DMS153 treated with DMSO at 0.1 percent for 48 hours (cell line): ENCODE measurements at regions not wholly inside any gene's neighbourhood (a gene's known extent, or its start where the extent isn't known, plus 50 kb on each side); places are given as distances from the start of the nearest gene placed in this dataset.
A peak's percentile ranks its signal among the peaks of the same experiment; 100 is the strongest.
"Not testable (repeated sequence)": the region's sequence is repeated elsewhere in the genome, so short reads cannot be mapped to it uniquely, and the experiment has no call there.

Source experiments
- DNase-seq: peaks from one replicate; lab custom pipeline; 2025; ENCODE audit not compliant: unreplicated experiment; lab: John Stamatoyannopoulos, UW

DNA sequence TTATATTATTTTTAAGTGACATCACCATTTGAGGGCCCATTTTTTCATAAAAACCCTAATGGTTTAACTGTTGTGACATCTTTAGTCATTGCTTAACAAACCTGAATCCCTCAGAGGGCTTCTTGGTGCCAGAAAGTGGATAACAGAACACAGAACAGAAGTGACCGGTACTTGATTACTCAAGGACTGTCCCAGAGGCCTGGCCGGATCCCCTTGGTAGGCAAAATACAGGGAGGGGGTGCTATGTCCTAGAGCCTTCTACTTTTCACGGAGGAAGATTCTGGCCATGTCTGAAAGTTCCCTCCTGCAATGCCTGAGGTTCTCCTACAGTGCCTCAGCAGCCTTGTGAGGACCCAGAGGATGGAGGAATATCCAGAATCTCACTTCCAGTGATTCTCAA is 94.3 kb upstream of the DCLK2 start:
- DNase-seq = no peak

DNA sequence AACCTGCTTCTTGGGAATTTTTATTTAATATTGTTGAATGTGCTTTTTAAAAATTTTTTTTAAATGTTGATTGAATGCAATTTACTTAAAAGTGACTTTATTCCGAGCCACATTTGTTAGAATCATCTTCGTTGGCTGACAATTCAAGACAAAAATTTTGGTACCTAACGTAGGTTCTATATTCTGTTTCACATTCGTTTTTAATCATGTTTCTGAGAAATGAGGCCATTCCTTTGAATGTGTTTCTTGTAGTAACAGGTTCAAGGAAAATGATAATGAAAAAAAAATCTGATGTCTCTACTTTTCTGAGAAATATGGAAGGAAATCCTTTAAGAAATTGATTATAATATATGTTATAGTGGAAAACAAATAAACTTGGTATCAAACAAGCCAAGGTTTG is 92.3 kb upstream of the DCLK2 start:
- no peak for DNase-seq

DNA sequence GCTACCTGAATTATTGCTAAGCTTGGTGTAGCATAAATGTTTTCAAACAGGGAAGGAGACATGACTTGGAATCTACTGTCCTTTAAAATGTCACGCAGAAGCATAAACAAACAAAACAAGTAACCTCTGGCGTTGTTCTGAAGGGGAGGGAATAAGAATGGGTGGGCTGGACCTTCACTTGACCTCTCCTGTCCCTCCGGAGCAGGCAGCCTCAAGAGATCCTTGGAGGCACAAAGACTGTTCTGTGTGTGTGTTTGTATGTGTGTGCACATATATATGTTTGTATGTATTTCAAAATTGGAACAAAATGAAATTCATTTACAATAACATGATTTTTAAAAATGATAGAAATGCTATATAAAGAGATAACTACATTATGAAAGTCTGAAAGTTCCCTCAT is 91.3 kb upstream of the DCLK2 start:
- DNase-seq = no peak

DNA sequence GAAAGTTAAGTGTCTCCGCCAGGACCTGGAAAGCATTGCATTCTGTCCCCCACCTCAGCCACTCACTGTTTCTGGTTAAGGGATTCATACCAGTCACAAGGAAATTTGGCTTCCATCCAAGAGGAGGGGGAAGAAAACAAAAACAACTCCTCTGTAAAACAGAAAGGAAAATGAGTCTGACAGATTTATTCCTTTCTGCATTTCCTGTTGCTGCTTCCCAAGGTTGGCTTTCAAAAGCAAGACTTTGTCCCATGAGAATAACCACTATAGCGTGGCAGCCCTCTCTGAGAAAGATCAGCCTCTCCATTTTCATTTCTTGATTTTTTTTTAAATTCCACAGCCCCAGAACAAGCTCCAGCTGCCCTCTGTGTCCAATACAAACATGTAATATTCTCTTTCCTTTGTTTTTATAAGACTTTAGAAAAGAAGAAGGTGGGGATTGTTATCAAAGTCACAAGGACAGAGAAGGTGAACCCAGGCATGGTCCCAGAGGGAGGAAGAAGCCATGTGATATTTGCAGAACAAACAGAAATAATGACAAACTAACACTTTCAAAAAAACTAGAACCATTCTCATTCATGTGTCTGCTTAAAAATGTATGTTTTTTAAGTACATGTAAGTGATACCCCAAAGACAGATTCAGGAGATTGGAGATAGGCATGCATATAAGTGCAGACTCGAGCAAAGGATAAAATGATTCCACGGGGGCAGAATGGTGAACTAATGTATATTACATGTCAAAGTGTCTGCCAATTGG is 90.7 kb upstream of the DCLK2 start:
- DNase-seq = no peak

DNA sequence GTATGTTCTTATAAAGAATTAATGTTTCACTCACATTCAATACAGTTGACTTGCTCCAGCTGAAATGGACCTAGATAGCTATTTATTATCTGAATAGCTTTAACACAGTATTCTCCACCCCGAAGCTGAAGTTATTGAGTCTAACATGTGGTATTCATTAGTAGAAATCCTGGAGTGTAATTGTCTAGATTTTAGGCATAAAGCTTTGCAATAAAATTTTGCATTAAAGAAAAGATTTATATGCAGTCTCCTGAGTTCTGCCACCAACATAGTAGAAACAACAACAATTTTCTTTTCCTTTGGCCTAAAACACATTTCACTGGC is 90.2 kb upstream of the DCLK2 start:
- no peak for DNase-seq

DNA sequence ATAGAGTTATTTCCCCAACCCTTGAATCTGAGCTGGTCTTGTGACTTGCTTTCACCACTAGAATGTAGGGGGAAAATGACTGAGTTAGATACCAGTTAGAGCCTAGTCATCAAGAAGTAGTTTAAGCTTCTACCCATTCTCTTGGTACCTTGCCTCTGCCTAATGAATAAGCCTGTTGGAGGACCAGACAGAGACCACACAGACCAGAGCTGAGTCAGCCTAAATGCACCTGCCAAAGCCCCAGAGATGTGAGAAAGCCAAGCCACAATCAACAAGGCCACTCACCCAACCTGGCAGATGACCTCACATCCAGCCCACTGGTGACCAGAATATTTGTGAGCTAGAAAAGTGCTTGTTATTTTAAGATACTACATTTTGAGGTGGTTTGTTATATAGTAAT is 85.2 kb upstream of the DCLK2 start:
- DNase-seq = no peak

DNA sequence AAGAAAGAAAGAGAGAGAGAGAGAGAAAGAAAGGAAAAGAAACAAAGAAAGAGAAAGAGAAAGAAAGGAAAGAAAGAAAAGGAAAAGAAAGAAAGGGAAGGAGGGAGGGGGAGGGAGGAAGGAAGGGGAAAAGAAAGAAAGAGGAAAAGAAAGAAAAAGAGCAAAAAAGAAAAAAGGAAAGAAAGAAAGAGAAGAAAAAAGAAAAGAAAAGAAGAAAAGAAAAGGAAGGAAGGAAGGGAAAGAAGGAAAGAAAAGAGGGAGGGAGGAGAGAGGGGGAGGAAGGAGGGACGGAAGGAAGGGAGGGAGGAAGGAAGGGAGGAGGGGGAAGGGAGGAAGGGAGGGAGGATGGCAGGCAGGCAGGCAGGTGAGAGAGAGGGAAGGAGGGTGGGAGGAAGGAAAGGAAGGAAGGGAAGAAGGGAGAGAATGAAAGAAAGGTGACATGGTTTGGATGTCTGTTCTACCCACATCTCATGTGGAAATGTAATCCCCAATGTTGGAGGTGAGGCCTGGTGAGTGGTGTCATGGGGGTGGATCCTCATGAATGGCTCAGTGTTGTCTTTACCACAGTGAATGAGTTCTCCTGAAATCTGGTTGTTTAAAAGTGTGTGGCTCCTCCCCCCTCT is 83.0 kb upstream of the DCLK2 start:
- no peak for DNase-seq

DNA sequence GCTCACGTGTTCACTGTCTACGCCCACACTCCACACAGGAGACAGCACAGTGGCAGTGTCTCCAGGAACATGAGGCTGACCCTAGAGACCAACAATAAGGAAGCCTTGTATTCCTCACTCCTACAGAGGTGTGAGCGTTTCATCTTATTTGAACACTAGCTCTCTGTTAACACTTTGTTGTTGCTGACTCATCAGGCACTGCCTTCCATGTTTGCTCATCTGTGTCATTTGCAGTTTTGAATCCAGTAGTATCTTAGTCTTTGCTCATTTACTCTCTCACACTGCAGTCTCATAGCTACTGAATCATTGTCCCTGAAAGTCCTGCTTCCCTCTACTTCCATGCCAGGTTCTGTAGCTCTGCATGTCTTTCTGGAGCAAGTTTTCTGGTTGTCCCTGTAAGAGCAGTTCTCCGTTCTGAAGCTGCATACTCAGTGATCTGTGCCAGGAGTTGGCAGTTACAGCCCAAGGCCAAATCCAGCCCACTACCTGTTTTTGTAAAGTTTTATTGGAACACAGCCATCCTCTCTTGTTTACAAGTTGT is 80.3 kb upstream of the DCLK2 start:
- no peak for DNase-seq

DNA sequence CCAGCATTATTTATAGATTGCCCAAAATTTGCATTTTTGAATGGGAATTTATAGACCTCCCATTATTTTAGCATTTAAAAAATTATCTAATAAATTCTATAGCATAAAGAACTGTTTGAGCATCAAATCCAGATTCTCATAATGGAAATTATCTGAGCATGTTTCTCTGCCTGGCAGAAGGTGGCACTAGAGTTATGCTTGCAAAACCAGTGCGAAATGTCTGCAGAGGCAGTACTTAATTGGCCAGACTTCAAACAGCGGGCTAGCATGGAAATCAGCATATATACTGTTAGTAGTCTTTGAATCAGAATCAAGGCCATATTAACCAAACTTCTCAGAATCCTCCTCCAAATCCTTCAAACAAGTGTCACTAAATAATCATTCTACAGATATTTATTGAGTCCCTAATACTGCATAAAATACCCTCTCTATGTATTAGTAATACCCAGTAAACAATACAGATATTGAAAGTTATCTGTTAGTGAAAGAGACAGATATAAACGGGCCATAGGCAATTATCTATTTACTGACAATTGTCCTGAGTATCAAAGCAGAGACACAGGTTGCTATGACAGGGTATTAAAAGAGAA is 78.7 kb upstream of the DCLK2 start:
- DNase-seq = no peak

DNA sequence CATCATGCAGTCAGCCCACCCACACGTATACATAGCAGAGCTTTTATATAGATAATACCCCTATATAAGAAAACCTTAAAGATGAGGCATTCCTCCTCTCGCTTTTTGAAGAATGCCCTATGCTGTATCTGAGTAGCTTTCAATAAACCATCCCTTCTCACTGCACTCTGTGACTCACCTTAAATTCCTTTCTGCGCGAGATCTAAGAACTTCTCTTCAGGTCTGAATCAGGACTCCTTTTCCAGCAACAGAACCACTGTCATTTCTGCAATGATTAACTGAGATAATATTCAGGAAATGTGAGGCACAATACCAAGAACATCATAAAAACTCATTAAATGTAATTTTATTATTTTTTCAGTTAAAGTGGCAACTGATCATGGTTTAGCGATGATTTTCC is 76.4 kb upstream of the DCLK2 start:
- no peak for DNase-seq

DNA sequence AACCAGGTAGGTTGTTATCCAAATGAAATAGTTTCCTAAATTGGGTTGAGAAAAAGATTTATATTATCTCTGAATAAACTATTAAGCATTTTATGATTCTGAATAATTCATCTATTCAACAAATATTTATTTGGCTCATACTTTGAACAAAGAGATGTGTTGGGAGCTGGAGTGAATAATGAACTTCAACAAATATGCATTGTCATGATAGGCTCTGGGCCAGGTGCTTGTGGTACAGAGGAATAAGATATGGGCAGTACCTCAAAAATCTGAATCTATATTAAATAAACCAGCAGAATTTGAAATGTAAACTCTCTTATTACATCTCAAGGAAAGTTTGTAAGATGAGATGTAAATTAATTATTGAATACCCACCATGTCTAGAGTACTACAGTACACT is 75.7 kb upstream of the DCLK2 start:
- DNase-seq = no peak

DNA sequence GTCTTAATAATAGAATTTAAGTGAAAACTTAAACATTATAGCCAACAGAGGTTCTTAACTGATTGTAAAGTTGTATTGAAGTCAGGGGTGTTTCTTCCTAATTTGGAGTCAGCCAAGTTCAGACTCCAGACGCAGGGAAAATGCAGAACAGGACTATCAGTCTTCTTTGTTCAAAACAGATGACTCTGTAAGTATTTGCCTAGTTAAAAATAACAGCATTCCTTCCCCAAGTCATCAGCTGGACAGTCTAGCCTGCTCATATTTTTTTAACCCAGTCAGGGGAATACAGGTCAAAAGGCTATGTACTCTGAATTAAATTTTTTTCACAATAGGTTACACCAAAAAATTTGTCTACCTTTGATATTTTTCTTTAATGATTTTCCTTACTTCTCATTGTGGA is 73.8 kb upstream of the DCLK2 start:
- DNase-seq = no peak

DNA sequence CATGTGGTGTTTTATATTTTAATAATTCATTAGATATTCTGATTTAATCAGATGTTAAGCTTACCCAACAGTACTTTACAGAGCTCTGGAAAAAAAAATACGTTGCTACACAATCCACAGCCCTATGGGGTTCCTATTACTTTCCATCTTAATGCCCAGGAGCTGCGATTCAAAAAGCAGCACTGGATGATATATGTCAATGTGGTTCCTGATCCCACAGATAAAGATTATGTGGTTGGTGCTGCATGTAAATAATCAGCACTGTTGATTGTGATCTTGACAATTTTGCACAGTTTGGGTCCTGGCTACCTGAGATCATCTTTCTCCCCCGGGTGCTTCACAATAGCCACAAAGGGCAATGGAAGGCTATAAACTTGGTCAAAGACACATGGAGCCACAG is 72.7 kb upstream of the DCLK2 start:
- DNase-seq = no peak

DNA sequence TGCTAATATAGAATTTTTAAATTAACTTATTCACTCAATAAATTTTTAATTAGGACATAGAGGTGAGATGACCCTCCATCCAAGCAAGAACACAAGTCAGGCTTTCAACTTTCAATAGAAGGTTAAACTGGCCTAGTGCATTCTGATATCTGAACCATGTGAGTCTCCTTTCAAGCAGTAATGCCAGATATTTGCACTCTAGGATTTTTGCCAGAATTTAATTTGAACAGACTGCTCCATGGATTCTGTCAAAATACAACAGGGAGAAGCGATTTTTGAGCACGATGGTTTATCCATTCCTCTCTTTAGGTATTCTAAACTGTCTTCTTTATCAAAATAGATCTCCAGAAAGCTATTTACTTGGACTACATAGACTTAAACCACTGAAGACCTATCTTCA is 72.0 kb upstream of the DCLK2 start:
- DNase-seq = no peak

DNA sequence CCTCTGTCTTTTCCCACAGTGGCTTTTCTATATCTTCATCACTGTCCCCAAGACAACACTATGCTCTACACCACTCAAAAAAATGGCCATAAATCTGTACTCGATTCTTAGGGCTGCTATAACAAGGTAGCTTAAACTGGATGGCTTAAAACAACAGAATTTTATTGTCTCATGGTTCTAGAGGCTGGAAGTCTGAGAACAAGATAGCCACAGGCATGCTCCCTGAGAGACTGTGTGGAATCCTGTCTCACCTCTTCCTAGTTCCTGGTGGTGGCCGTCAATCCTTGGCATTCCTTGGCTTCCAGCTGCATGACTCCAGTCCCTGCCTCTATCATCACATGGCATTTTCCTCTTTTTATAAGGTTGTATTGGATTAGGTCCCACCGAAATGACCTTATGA is 70.7 kb upstream of the DCLK2 start:
- DNase-seq = no peak

DNA sequence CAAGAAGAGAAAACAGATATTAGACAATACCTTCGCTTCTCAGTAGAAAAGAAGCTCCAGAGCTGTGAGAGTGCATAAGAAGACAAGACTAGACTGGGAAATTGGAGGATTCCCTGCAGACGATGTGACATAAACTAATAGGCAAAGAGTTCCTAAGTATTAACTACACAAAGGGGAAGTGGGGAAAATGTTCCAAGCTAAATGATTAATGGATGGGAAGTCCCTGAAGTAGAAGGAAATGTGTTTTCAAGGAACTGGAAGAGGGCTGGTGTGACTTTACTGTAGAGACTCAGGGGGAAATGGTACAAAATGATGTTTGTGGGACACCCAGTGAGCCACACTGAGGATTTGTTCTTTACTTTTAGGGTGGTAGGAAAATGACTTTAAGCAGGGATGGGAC is 69.7 kb upstream of the DCLK2 start:
- DNase-seq = no peak

DNA sequence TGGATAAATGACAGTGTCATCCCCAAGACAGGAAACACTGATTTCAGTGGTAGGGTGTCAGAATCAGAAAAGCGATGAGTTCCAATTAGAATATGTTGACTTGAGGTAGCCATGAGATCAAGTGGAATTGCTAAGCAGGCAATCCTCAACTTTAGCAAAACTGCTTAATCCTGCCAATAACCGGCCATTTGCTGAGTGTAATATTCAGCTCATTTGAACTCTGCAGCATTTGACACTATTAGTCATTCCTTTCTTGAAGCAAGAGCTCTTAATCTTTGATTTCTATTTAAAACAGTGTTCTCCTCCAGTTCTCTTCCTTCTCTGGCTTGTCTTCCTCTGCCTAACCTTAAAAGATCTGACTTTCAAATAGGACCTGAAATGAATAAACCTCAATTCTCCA is 68.7 kb upstream of the DCLK2 start:
- DNase-seq = no peak

DNA sequence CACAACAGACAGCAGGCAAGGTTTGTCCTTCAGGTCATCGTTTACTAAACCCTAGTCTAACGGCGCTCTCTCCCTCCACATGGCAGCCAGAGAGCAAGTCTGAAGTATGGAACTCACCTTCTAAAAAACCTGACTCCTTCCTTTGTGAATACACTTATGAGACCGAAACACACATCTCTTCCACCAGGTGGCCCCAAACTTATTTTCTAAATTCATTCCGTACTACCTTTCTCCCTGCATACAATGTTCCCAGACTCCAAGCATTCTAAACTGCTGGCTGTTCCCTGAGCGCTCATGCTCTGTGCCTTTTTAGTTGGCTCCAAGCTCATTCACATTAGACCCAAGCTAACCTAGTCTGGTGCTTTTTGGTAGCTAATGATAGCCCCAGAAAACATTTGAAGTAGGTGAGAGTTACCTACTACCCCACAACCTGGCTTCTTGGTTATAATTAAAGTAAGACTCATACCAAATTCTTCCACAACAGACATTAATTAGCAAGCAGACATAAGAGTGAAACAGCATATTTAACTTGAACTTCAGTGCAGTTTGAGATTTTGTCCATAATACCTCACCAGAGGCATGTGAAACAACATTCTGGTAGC is 67.6 kb upstream of the DCLK2 start:
- peak; percentile 39 for DNase-seq

DNA sequence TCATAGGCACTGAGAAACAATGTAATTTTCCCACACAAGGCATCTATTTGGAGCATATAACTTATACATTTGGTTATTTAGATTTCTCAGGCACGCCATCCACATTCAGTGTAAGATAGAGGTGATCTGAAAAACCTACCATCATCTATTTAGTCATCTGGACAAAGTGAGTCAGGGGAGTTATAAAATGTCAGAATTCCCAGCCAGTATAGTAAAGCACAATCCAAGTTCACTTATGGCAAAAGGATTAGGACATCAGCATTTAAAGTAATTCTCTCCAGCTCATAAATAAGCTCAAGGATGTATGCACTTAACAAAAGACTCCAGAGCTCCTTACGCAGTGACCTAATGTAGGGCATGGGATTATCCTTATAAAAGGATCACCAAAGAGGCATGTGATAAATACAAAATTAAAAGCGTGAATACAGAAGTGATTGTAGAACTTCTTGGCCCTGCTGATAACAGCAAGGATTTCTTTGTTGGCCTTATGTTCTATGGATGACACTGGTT is 65.3 kb upstream of the DCLK2 start:
- DNase-seq = no peak

DNA sequence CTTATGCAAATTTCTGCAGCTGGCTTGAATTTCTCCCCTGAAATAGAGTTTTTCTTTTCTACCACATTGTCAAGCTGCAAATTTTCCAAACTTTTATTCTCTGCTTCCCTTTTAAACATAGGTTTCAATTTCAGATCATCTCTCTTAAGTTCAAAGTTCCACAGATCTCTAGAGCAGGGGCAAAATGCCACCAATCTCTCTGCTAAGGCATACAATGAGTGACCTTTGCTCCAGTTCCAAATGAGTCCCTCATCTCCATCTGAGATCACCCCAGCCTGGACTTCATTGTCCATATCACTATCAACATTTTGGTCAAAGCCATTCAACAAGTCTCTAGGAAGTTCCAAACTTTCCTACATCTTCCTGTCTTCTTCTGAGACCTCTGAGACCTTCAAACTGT is 62.3 kb upstream of the DCLK2 start:
- DNase-seq = not testable (repeated sequence)

DNA sequence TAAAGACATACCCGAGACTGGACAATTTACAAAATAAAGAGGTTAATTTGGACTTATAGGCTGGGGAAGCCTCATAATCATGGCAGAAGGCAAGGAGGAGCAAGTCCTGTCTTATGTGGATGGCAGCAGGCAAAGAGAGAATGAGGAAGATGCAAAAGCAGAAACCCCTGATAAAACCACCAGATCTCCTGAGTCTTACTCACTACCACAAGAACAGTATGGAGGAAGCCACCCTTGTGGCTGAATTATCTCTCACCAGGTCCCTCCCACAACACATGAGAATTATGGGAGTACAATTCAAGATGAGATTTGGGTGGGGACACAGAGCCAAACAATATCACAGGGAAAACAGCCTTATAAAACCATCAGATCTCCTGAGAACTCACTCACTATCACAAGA is 61.6 kb upstream of the DCLK2 start:
- DNase-seq = not testable (repeated sequence)

DNA sequence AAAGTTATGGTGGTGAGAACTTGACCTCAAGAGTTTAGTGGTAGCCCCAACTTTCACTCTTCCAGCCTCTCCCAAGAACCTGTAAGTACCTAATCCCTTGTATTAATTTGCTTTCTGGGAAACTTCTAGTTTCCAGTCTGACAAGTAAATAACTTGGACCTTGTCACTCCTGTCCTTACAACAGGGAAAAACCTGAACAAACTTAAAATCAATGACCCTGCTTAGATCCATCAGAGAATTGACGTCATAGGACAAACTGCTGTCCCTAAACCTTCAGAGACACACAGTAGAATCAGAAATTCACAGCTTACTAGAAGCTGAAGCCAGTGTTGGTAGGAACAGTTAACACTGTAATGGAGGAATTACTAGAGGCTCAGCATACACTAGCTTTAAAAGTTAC is 60.0 kb upstream of the DCLK2 start:
- DNase-seq = no peak
